Transverse colon (tissue), 4 donors: ENCODE measurements at regions not wholly inside any gene's neighbourhood (a gene's known extent, or its start where the extent isn't known, plus 50 kb on each side); places are given as distances from the start of the nearest gene placed in this dataset.
"Not testable (repeated sequence)": the region's sequence is repeated elsewhere in the genome, so short reads cannot be mapped to it uniquely, and the experiment has no call there.

Experiments
- DNase-seq: peaks from one replicate; pipeline ENCODE4 v3.0.0-alpha.2; 2019
- H3K27ac ChIP-seq, 4 donors: fragments of 200-600 bp; sonication (generic); 2 replicates each; pipeline ENCODE4 v1.5.1; 2016 to 2018; ENCODE audit warnings: inconsistent platforms in 4 of 4
- H3K27me3 ChIP-seq: fragments of 200-600 bp; sonication (generic); 2 replicates; pipeline ENCODE4 v1.5.1; 2017; ENCODE audit warnings: inconsistent platforms
- H3K36me3 ChIP-seq, 4 donors: fragments of 200-600 bp; sonication (generic); 2 replicates each; pipeline ENCODE4 v1.5.1; 2017 to 2019; ENCODE audit warnings: inconsistent platforms in 4 of 4
- H3K4me1 ChIP-seq, 4 donors: fragments of 200-600 bp; sonication (generic); 2 replicates each; pipeline ENCODE4 v1.5.1; 2017 to 2020; ENCODE audit warnings: inconsistent platforms in 4 of 4
- H3K4me3 ChIP-seq, 4 donors: fragments of 200-600 bp; sonication (generic); 1 replicate in 1 of 4; 2 replicates in 3 of 4; pipeline versions ENCODE4 v1.5.1 to v1.6.1; 2017 to 2019; ENCODE audit warnings: inconsistent platforms in 4 of 4
- H3K9me3 ChIP-seq, 2 donors: fragments of 200-600 bp; sonication (generic); 2 replicates each; pipeline ENCODE4 v1.5.1; 2017 to 2019; ENCODE audit warnings: inconsistent platforms in 2 of 2
- CTCF ChIP-seq, 5 experiments: fragments of 200-600 bp in 3 of 5; fragments of 450-650 bp in 2 of 5; sonication (generic) in 3 of 5; IDR thresholded peaks; 1 replicate in 2 of 5; 2 replicates in 3 of 5; pipeline ENCODE4 v1.5.1; 2016 to 2017; ENCODE audit warnings: antibody characterized with exemption in 5 of 5, inconsistent platforms in 3 of 5, mild to moderate bottlenecking in 2 of 5, moderate library complexity in 1 of 5
- EP300 ChIP-seq: sonication (generic); formaldehyde crosslinking; IDR thresholded peaks from one replicate; pipeline ENCODE4 v1.6.1; 2017; ENCODE audit warnings: antibody characterized with exemption, low read depth
- POLR2A ChIP-seq: fragments of 450-650 bp; IDR thresholded peaks from one replicate; pipeline ENCODE4 v1.6.1; 2016; ENCODE audit warnings: antibody characterized with exemption, mild to moderate bottlenecking, moderate library complexity
- POLR2AphosphoS5 ChIP-seq, 3 donors: sonication (generic); formaldehyde crosslinking; IDR thresholded peaks; one replicate each; pipeline ENCODE4 v1.6.1; 2016; ENCODE audit warnings: antibody characterized with exemption in 3 of 3
- WGBS, 2 donors: methylation state at CpG; one replicate each; pipeline ENCODE4 v1.1.5; 2018; ENCODE audit warnings: low coverage in 1 of 2; 5-methylcytosine and 5-hydroxymethylcytosine counted together
- in situ Hi-C, 4 donors: fragments of 200-750 bp; cut with MboI; loops; one replicate each; pipeline versions ENCODE4 v1.15.0 to v1.15.1; 2017; ENCODE audit warnings: low sequenced_read_pairs in 3 of 4, low pct_ligation_motif_present in 1 of 4, low pct_unique_long_range_greater_than_20kb in 1 of 4
- intact Hi-C: fragments of 100-400 bp; cut with DNase I; formaldehyde crosslinking; loops from one replicate; pipeline ENCODE4 v1.15.1; 2023; ENCODE audit warnings: low total_unique reads

GRCh38 chr1:81729818-81730217 lies 70.9 kb upstream of the ADGRL2 start:
- no peaks in the 10 kb centered on the region for H3K27me3 ChIP-seq
- no peaks in the 10 kb centered on the region for H3K9me3 ChIP-seq
- no peak overlapping the region for H3K4me3 ChIP-seq
- 92% methylated on average over 2 of the region's 2 CpGs; no CpG with 5 or more reads in 1 of the 2 donors for WGBS, 2 donors
- no peak overlapping the region for H3K27ac ChIP-seq
- in situ Hi-C loops (no loop called here), intact Hi-C loops (no loop called here)
- no peaks in the 10 kb centered on the region for H3K36me3 ChIP-seq
- no peak for TF ChIP-seq EP300
- no peak for TF ChIP-seq CTCF (IDR thresholded peaks at IDR 0.05)
- TF ChIP-seq POLR2A = no peak
- H3K4me1 ChIP-seq = no peaks in the 10 kb centered on the region
- DNase-seq = no peak

GRCh38 chr1:81729239-81729638 lies 71.5 kb upstream of the ADGRL2 start:
- intact Hi-C loops (no loop called here), in situ Hi-C loops (no loop called here)
- Histone ChIP-seq H3K4me3 (no peak overlapping the region), H3K27ac (no peak overlapping the region), H3K27me3 (no peaks in the 10 kb centered on the region), H3K4me1 (no peaks in the 10 kb centered on the region), H3K9me3 (no peaks in the 10 kb centered on the region), H3K36me3 (no peaks in the 10 kb centered on the region)
- TF ChIP-seq EP300 = no peak
- TF ChIP-seq POLR2A = no peak
- no peak for TF ChIP-seq POLR2AphosphoS5 (IDR thresholded peaks at IDR 0.05)
- TF ChIP-seq CTCF (IDR thresholded peaks at IDR 0.05) = no peak
- DNase-seq = no peak

GRCh38 chr1:81725823-81726222 lies 74.9 kb upstream of the ADGRL2 start:
- Histone ChIP-seq H3K36me3 (no peaks in the 10 kb centered on the region), H3K4me3 (no peak overlapping the region), H3K27me3 (no peaks in the 10 kb centered on the region), H3K27ac (no peak overlapping the region), H3K4me1 (no peaks in the 10 kb centered on the region), H3K9me3 (no peaks in the 10 kb centered on the region)
- DNase-seq = no peak
- in situ Hi-C loops = no loop called here
- intact Hi-C loops = no loop called here
- TF ChIP-seq EP300 (no peak), CTCF (IDR thresholded peaks at IDR 0.05) (no peak), POLR2A (no peak), POLR2AphosphoS5 (IDR thresholded peaks at IDR 0.05) (no peak)
- WGBS, 2 donors = 90 to 94% methylated on average over 5 to 8 of the region's 8 CpGs

GRCh38 chr1:81722631-81723328 lies 78.0 kb upstream of the ADGRL2 start:
- intact Hi-C loops, H3K36me3 ChIP-seq, H3K27me3 ChIP-seq, in situ Hi-C loops, H3K9me3 ChIP-seq, DNase-seq, H3K4me1 ChIP-seq, H3K27ac ChIP-seq, H3K4me3 ChIP-seq: not testable (repeated sequence)
- WGBS, 2 donors = 73 to 90% methylated on average over 3 to 6 of the region's 6 CpGs

- in situ Hi-C loops, H3K27me3 ChIP-seq, H3K9me3 ChIP-seq, H3K27ac ChIP-seq, H3K36me3 ChIP-seq, H3K4me3 ChIP-seq, intact Hi-C loops, DNase-seq, H3K4me1 ChIP-seq: not testable (repeated sequence)
- 45 to 82% methylated on average over 2 to 8 of the region's 8 CpGs for WGBS, 2 donors
Measured at GRCh38 chr1:81720256-81720655, 80.5 kb upstream of the ADGRL2 start.
